ENCODE measurements at regions not wholly inside any gene's neighbourhood (a gene's known extent, or its start where the extent isn't known, plus 50 kb on each side); places are given as distances from the start of the nearest gene placed in this dataset.
"Not testable (repeated sequence)": the region's sequence is repeated elsewhere in the genome, so short reads cannot be mapped to it uniquely, and the experiment has no call there.

- H3K4me3 Mint-ChIP-seq; H3K27ac Mint-ChIP-seq; H3K4me1 ChIP-seq (ENCODE audit: control insufficient read depth in 2 of 2, insufficient read depth in 2 of 2, low read length in 2 of 2); POLR2A ChIA-PET; H3K27me3 Mint-ChIP-seq; CTCF ChIA-PET; DNase-seq; H3K27ac ChIP-seq (ENCODE audit: low read depth, low read length); intact Hi-C loops (cut with micrococcal nuclease); ATAC-seq; H3K27me3 ChIP-seq (ENCODE audit: control insufficient read depth in 2 of 2, insufficient read depth in 2 of 2, low read length in 2 of 2); H3K4me3 ChIP-seq (ENCODE audit: low read length); H3K36me3 ChIP-seq (ENCODE audit: control insufficient read depth in 2 of 3, insufficient read depth in 3 of 3, low read length in 3 of 3); H3K4me1 Mint-ChIP-seq: not testable (repeated sequence)
- Mint-ChIP-seq H3K36me3 (peaks cover 0 to 26% (median 5%) of the 10 kb centered on the region in 5 donors), H3K9me3 (peaks cover 10 to 74% (median 31%) of the 10 kb centered on the region in 11 donors)
- peaks cover 0 to 24% (median 0%) of the 10 kb centered on the region in 3 experiments for H3K9me3 ChIP-seq (ENCODE audit: control insufficient read depth in 2 of 3, low read length in 3 of 3)
These were observed 201.6 kb downstream of the ZNF716 start for GRCh38 chr7:57651611-57652010.

GRCh38 chr7:57653262-57653830, 203.4 kb downstream of the ZNF716 start:
- no peak for ATAC-seq
- Mint-ChIP-seq H3K36me3 (peaks cover 0 to 20% (median 5%) of the 10 kb centered on the region in 5 donors), H3K9me3 (peaks cover 10 to 73% (median 33%) of the 10 kb centered on the region in 11 donors), H3K27ac (peak overlapping the region in 1 of 9 donors; percentile 47), H3K4me1 (no peaks in the 10 kb centered on the region), H3K4me3 (no peak overlapping the region), H3K27me3 (peaks cover 0 to 5% (median 0%) of the 10 kb centered on the region in 5 donors)
- no peaks in the 10 kb centered on the region for H3K4me1 ChIP-seq (ENCODE audit: control insufficient read depth in 2 of 2, insufficient read depth in 2 of 2, low read length in 2 of 2)
- H3K4me3 ChIP-seq (ENCODE audit: low read length): no peak overlapping the region
- intact Hi-C loops (cut with micrococcal nuclease): no loop called here
- peaks cover 0 to 24% (median 0%) of the 10 kb centered on the region in 3 experiments for H3K9me3 ChIP-seq (ENCODE audit: control insufficient read depth in 2 of 3, low read length in 3 of 3)
- no peak overlapping the region for H3K27ac ChIP-seq (ENCODE audit: low read depth, low read length)
- POLR2A ChIA-PET: no interaction called here
- DNase-seq: no peak
- no peaks in the 10 kb centered on the region for H3K27me3 ChIP-seq (ENCODE audit: control insufficient read depth in 2 of 2, insufficient read depth in 2 of 2, low read length in 2 of 2)
- H3K36me3 ChIP-seq (ENCODE audit: control insufficient read depth in 2 of 3, insufficient read depth in 3 of 3, low read length in 3 of 3): no peaks in the 10 kb centered on the region
- CTCF ChIA-PET: no interaction called here

- H3K27ac ChIP-seq (ENCODE audit: low read depth, low read length); H3K27me3 ChIP-seq (ENCODE audit: control insufficient read depth in 2 of 2, insufficient read depth in 2 of 2, low read length in 2 of 2); intact Hi-C loops (cut with micrococcal nuclease); H3K4me3 ChIP-seq (ENCODE audit: low read length); ATAC-seq; POLR2A ChIA-PET; H3K4me3 Mint-ChIP-seq; H3K27ac Mint-ChIP-seq; H3K4me1 Mint-ChIP-seq; H3K27me3 Mint-ChIP-seq; H3K4me1 ChIP-seq (ENCODE audit: control insufficient read depth in 2 of 2, insufficient read depth in 2 of 2, low read length in 2 of 2); DNase-seq; CTCF ChIA-PET; H3K36me3 ChIP-seq (ENCODE audit: control insufficient read depth in 2 of 3, insufficient read depth in 3 of 3, low read length in 3 of 3): not testable (repeated sequence)
- H3K9me3 ChIP-seq (ENCODE audit: control insufficient read depth in 2 of 3, low read length in 3 of 3): peaks cover 0 to 19% (median 0%) of the 10 kb centered on the region in 3 experiments
- peaks cover 0 to 19% (median 4%) of the 10 kb centered on the region in 5 donors for H3K36me3 Mint-ChIP-seq
- peaks cover 17 to 71% (median 33%) of the 10 kb centered on the region in 11 donors for H3K9me3 Mint-ChIP-seq
These were observed 205.3 kb downstream of the ZNF716 start for GRCh38 chr7:57655156-57655871.

GRCh38 chr7:57659226-57659625, 209.2 kb downstream of the ZNF716 start:
- H3K27ac Mint-ChIP-seq; intact Hi-C loops (cut with micrococcal nuclease); DNase-seq; CTCF ChIA-PET; H3K36me3 ChIP-seq (ENCODE audit: control insufficient read depth in 2 of 3, insufficient read depth in 3 of 3, low read length in 3 of 3); H3K4me3 ChIP-seq (ENCODE audit: low read length); H3K36me3 Mint-ChIP-seq; POLR2A ChIA-PET; H3K27ac ChIP-seq (ENCODE audit: low read depth, low read length); H3K4me3 Mint-ChIP-seq; H3K27me3 Mint-ChIP-seq; H3K9me3 ChIP-seq (ENCODE audit: control insufficient read depth in 2 of 3, low read length in 3 of 3); H3K4me1 Mint-ChIP-seq; H3K4me1 ChIP-seq (ENCODE audit: control insufficient read depth in 2 of 2, insufficient read depth in 2 of 2, low read length in 2 of 2); ATAC-seq; H3K27me3 ChIP-seq (ENCODE audit: control insufficient read depth in 2 of 2, insufficient read depth in 2 of 2, low read length in 2 of 2): not testable (repeated sequence)
- H3K9me3 Mint-ChIP-seq: peaks cover 7 to 54% (median 20%) of the 10 kb centered on the region in 11 donors

- H3K36me3 Mint-ChIP-seq; intact Hi-C loops (cut with micrococcal nuclease); H3K4me1 ChIP-seq (ENCODE audit: control insufficient read depth in 2 of 2, insufficient read depth in 2 of 2, low read length in 2 of 2); H3K4me3 Mint-ChIP-seq; H3K27ac Mint-ChIP-seq; POLR2A ChIA-PET; H3K36me3 ChIP-seq (ENCODE audit: control insufficient read depth in 2 of 3, insufficient read depth in 3 of 3, low read length in 3 of 3); H3K27me3 Mint-ChIP-seq; H3K4me3 ChIP-seq (ENCODE audit: low read length); H3K27me3 ChIP-seq (ENCODE audit: control insufficient read depth in 2 of 2, insufficient read depth in 2 of 2, low read length in 2 of 2); H3K9me3 ChIP-seq (ENCODE audit: control insufficient read depth in 2 of 3, low read length in 3 of 3); ATAC-seq; DNase-seq; H3K27ac ChIP-seq (ENCODE audit: low read depth, low read length); H3K4me1 Mint-ChIP-seq; CTCF ChIA-PET: not testable (repeated sequence)
- H3K9me3 Mint-ChIP-seq: peaks cover 4 to 33% (median 20%) of the 10 kb centered on the region in 11 donors
These were observed 227.0 kb downstream of the ZNF716 start for GRCh38 chr7:57676928-57677327.

- POLR2A ChIA-PET: no interaction called here
- H3K4me3 Mint-ChIP-seq: no peak overlapping the region
- CTCF ChIA-PET: no interaction called here
These were observed 235.4 kb downstream of the ZNF716 start for GRCh38 chr7:57685418-57685817.

More at GRCh38 chr7:57685418-57685817, 235.4 kb downstream of the ZNF716 start:
- H3K4me1 Mint-ChIP-seq: no peaks in the 10 kb centered on the region
- H3K4me3 ChIP-seq (ENCODE audit: low read length): no peak overlapping the region
- H3K9me3 Mint-ChIP-seq: peaks cover 0 to 26% (median 10%) of the 10 kb centered on the region in 11 donors
- no peaks in the 10 kb centered on the region for H3K27me3 ChIP-seq (ENCODE audit: control insufficient read depth in 2 of 2, insufficient read depth in 2 of 2, low read length in 2 of 2)
- DNase-seq: no peak
- H3K36me3 ChIP-seq (ENCODE audit: control insufficient read depth in 2 of 3, insufficient read depth in 3 of 3, low read length in 3 of 3): no peaks in the 10 kb centered on the region
- H3K27ac ChIP-seq (ENCODE audit: low read depth, low read length): no peak overlapping the region
- H3K4me1 ChIP-seq (ENCODE audit: control insufficient read depth in 2 of 2, insufficient read depth in 2 of 2, low read length in 2 of 2): no peaks in the 10 kb centered on the region
- H3K36me3 Mint-ChIP-seq: no peaks in the 10 kb centered on the region
- intact Hi-C loops (cut with micrococcal nuclease): no loop called here
- no peaks in the 10 kb centered on the region for H3K27me3 Mint-ChIP-seq
- ATAC-seq: no peak
- no peak overlapping the region for H3K27ac Mint-ChIP-seq
- peaks cover 0 to 4% (median 0%) of the 10 kb centered on the region in 3 experiments for H3K9me3 ChIP-seq (ENCODE audit: control insufficient read depth in 2 of 3, low read length in 3 of 3)

All from naive thymus-derived CD4-positive, alpha-beta T cell (primary cell).